HG03280 (cell line): ENCODE measurements at regions not wholly inside any gene's neighbourhood (a gene's known extent, or its start where the extent isn't known, plus 50 kb on each side); places are given as distances from the start of the nearest gene placed in this dataset.
"Not testable (repeated sequence)": the region's sequence is repeated elsewhere in the genome, so short reads cannot be mapped to it uniquely, and the experiment has no call there.

Experiments used
- ATAC-seq: cut with Tn5 transposase; IDR thresholded peaks from one replicate; pipeline ENCODE4 v1.9.1; 2021; ENCODE audit warnings: mild to moderate bottlenecking, moderate library complexity; ENCODE audit not compliant: unreplicated experiment

GRCh38 chr9:115397591-115398312 is 279.8 kb upstream of the TNC start:
- ATAC-seq, result no peak

DNA sequence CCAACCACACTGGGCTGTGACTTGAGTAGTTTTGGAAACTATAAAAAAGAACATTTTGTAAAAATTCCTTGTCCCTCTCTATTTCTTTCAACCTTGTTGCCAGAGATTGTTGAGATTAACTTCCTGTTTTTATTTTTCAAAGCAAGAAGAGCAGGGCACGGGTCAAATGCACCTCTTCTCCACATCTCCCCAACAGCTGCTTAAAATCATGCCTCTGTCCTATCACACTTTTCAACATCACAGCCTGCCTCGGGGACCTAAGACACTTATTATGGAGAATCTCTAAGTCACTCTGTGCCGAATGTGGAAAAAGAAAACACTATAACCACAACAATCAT is 280.3 kb upstream of the TNC start:
- ATAC-seq, result no peak

DNA sequence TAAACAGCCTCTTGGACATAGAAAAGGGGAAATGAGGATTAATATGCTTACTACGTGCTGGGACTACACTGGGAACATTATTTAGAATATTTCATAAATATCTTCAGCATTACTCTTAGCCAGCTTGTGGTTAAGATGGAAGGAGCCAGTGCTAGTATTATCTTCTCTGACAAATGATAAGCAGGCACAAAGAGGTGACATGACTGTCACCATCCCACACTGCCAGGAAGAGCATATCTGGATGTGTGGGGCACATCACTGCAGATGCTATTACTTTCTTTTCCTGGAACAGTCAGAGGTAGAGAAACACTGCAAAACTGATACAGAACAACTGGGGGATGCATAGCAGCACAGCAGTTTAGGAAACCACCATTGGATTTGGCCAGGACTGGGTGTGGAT is 281.0 kb upstream of the TNC start:
- ATAC-seq, result no peak

- no peak for ATAC-seq
These were observed 282.8 kb upstream of the TNC start for GRCh38 chr9:115400796-115401195.

GRCh38 chr9:115401756-115402327 is 283.9 kb upstream of the TNC start:
- no peak for ATAC-seq

DNA sequence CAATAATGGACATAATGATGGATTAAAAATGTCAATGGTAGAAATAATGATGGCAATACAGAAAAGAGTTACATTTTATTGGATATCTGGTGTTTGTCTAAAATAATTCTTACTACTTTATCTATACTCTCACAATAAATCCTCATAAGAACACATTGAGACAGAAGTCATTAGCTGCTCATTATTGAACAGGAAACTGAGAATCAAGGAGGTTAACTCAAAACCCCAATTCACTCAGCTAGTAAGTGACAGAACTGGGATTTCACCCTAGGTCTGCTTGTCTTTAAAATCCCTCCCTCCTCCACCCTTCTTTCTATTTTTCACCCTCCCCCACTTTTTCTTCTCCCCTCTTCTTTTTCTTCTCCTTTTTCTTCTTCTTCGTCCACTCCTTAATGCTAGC is 285.8 kb upstream of the TNC start:
- no peak for ATAC-seq

- no peak for ATAC-seq
These were observed 286.4 kb upstream of the TNC start for GRCh38 chr9:115404311-115404710.

DNA sequence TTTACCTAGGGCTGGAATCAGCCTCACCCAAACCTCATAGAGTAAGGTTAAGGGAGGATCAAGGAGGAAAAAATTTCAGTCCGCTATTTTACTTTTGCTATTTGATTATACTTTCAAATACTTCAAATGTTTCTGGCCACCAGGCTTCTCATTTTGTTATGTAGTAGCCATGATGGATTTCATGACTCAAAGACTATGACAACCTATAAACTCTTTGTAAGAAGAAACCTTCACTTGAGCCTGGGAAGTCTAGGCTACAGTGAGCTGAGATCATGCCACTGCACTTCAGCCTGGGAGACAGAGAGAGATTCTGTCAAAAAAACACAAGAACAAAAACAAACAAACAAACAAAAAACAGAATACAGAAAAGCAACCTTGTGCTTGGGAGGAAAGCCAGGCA is 293.6 kb upstream of the TNC start:
- ATAC-seq, result no peak

- no peak for ATAC-seq
These were observed 294.1 kb upstream of the TNC start for GRCh38 chr9:115411993-115412452.

DNA sequence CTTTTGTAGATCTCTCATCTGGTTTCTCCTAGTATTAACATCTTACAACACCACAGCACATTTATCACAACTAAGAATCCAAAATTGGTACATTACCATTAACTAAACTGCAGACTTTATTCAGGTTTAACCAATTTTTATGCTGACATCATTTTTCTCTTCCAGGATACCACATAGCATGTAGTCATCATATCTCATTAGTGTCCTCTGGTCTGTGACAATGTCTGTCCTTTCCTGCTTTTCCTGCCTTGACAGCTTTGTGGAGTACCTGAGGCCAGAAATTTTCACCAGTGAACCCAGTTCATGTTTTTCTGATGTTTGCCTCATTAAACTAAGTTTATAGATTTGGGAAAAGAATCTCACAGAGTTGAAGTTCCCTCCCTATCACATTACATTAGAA is 294.7 kb upstream of the TNC start:
- no peak for ATAC-seq

DNA sequence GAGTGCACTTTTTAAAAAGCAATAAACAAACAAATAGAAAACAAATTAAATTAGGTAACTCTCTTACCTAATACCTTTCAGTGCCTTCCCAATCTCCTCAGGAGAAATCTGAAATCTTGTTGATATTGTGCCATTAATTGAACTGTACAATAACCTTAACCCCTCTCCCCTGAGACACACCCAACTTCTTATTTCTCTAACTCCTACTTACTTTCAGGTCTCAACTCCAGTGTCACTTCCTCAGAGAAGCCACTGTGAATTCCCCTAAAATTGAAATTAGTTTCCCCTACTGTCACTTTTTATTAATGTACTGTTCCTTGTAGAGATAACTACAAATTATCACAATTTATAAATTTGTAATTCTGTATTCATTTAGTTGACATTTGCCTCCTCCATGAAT is 295.3 kb upstream of the TNC start:
- no peak for ATAC-seq

DNA sequence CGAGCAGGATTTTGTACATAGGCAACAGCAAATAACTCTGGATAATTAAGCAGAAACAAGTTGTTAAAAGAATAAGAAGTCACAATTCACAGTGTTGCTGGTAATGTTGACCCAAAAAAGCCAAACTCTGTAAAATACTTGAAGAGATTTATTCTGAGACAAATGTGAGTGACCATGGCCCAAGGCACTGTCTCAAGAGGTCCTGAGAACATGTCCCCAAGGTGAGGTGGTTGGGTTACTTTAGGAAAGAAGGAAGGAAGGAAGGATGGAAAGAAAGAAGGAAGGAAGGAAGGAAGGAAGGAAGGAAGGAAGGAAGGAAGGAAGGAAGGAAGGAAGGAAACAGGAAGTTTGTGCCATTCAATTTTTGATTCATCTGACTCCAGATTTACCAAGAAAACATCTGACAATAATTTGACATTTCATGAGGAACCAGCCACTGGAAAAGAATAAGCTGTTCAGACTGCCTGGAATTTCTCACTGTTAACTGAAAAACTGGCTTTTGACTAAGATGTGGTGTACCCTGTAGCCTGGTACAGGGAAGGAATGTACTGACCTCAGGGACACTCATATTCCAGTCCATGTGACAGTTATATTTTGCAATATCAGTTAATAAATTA is 295.9 kb upstream of the TNC start:
- no peak for ATAC-seq

DNA sequence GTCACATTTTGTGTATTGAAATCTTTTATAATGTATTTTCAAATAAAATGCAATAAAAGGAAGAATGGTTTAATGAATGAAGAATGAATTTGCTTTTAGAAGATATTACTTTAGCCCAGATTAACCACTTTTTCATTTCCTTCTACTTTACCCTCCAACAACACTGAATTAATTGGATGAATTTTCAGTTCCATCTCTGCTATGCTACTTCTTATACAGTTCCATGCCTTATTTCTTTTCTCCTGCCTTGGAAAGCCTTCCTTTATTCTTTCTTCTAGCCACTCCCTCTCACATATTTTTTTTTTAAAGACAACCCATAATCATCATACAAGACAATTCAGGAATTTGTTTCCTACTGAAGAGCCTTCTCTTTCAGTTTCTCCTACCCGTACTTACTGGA is 296.6 kb upstream of the TNC start:
- no peak for ATAC-seq

GRCh38 chr9:115415450-115415849 is 297.5 kb upstream of the TNC start:
- ATAC-seq, result no peak

DNA sequence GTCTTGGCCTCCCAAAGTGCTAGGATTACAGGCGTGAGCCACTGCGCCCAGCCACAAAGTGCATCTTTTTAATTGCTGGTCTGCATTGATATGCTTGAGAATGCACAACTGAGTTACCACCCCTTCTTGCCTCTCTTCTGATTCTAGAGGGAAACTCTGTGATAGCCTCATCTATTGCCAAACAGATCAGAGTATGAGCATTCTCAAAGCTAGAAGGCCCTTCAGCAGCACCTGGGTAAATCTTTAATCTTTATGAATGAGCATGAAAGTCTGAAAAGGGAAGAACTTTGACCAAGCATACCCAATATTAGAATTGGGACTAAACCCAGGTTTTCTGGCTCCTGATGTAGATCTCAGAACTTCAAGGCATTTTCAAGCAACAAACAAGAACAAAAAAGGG is 298.3 kb upstream of the TNC start:
- ATAC-seq, result no peak

DNA sequence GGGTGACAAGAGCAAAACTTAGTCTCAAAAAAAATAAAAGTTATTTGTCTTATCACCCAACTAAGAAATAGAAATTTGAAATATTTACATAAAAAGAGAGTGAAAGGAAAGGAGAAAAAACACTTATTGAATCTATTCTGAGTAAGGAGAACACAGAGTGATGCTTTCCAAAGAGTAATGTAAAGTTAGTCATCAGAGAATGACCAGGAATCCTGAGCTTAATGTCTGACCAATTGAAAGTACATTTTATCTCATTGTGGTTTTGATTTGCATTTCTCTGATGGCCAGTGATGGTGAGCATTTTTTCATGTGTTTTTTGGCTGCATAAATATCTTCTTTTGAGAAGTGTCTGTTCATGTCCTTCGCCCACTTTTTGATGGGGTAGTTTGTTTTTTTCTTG is 300.2 kb upstream of the TNC start:
- not testable (repeated sequence) for ATAC-seq

DNA sequence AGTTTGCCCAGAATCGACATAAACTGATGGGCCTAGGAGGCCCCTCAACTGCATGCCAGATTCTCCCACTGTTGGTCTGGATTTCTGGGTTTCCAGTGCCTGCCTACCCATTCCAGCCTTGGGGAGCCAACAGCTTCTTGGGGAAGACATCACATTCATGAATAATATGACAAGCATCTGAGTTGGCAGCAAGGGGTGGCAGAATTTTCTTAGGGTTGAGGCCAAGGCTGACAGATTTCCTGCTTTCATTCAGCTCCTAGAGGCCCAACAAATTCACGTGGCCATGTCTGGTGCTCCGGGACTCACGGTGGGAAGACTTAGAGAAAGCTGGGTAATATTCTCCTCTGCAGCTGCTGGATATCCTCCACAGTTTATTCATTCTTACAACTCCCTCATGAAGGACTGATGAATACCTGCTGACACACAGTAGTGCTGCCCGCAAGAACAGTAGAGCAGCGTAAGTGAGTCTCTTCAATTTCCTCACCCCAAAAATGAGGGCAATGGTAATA is 305.0 kb upstream of the TNC start:
- no peak for ATAC-seq

DNA sequence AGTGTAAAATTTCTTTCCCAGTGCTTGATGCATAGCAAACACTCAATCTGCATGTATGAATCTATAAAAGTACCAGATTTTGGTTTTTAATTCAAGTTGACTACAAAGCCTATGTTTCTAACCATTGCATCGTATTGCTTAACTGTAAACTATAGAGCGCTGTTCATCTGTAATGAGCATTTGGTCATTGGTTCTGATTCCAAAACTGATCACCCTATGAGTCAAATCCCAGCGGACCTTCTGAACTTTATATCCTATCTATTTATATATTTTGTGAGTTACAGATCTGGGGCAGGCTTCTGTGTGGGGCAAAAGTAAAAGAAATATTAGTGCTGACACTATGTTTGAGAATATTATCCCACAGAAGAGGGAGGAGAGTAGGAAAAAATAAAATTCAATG is 305.7 kb upstream of the TNC start:
- no peak for ATAC-seq

GRCh38 chr9:115425601-115426000 is 307.6 kb upstream of the TNC start:
- ATAC-seq, result no peak

DNA sequence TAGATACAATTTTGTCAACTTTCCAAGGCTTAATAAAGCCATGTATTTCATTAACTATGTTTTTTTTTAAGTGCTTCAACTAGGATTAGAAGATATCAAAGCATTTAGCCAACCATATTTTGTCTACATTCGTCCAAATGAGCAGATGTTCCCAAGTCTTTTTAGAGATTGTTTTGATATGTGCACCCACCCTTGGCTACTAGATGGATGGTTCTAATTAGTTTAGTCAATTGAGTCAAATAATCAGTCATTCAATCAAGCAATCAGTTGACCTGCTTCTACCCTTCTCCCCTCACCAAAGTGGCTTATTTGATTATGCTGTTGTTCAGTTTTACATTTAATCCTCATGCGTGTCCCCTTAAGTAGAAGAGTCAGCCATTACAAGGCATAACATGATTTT is 319.5 kb upstream of the TNC start:
- ATAC-seq, result no peak

DNA sequence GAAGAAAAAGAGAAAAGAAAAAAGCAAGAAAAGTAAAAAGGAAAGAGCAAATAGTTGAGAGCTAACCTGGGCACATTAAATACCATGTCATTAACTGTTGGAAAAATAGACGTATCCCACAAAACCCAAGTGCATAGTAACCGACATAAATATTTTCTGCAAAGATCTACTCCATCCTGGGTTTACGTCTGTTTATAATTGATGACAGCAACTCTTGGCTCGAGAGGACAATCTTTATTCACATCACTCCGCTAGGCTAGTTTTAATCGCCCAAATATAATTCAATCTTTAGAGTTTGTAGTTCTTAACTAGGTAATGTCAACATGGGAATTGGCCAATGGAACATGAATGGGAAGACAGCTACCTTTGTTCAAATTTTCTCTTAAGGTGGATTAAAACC is 321.7 kb upstream of the TNC start:
- ATAC-seq, result no peak

DNA sequence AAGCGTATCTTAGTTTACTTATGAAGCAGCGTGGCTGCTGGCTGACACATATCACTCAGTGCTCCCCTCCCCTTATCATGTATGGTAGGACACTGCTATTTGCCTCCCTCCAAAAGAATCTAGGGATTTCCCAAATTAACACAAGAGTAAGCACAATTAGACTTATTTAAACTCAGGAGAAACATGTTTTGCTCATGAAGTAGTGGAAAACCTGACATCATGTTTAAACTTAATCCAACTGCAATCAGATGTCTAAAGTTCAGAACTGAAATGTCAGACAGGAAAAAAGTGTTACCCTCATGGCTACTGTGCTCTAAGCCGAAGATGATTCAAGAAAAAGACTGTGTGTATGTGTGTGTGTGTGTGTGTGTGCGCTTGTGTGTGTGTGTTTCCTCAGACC is 324.1 kb upstream of the TNC start:
- no peak for ATAC-seq
